Ammon's horn (tissue), 1 donor: ENCODE measurements at regions not wholly inside any gene's neighbourhood (a gene's known extent, or its start where the extent isn't known, plus 50 kb on each side); places are given as distances from the start of the nearest gene placed in this dataset.
"Not testable (repeated sequence)": the region's sequence is repeated elsewhere in the genome, so short reads cannot be mapped to it uniquely, and the experiment has no call there.

ENCODE experiments used
- DNase-seq: peaks from one replicate; pipeline ENCODE4 v3.0.0-alpha.2; 2016; ENCODE audit warnings: low spot score

DNA sequence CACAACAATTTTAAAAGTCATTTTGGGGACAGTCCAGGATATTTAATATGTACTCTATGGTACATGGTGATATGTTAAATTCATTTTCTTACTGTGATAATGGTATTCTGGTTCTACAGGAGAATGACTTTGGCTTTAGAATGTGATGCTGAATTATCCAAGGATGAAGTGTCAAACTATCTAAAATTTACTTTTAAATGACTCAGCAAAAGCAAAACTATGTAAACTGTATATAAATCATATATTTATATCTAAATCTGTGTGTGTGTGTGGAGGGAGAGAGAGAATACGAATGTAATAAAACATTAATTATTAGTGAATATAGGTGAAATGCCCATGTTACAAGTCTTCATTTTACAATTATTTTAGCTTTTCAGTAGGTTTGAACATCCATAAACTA lies 733.8 kb upstream of the CA10 start:
- DNase-seq = no peak

DNA sequence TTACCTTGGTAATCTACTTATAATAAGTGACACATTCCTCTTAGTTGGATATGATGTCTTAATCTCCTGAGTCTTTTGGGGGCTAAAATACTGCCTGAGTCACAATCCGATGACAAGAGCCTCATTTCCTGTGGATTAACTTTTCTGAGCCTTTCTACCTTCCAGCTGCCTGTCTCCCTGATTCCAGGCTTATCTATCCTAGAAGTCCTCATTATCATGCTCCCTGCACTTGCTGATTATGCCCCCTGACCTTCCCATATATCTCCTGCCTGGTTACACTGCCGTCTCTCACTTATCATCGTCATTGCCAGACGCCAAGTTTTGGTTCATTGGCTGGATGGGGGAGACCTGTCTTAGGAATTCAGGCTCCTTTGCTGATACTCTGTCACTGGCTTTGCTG lies 727.4 kb upstream of the CA10 start:
- no peak for DNase-seq

DNA sequence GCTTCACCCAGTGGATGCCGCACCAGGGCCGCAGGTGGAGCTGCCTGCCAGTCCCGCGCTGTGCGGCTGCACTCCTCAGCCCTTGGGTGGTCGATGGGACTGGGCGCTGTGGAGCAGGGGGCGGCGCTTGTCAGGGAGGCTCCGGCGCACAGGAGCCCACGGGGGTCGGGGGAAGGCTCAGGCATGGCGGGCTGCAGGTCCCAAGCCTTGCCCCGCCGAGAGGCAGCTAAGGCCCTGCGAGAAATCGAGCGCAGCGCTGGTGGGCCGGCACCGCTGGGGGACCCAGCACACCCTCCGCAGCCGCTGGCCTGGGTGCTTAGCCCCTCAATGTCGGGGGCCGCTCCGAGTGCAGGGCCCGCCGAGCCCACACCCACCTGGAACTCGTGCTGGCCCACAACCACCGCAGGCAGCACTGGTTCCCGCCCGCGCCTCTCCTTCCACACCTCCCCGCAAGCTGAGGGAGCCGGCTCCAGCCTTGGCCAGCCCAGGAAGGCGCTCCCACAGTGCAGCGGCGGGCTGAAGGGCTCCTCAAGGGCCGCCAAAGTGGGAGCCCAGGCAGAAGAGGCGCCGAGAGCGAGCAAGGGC lies 725.5 kb upstream of the CA10 start:
- not testable (repeated sequence) for DNase-seq

DNA sequence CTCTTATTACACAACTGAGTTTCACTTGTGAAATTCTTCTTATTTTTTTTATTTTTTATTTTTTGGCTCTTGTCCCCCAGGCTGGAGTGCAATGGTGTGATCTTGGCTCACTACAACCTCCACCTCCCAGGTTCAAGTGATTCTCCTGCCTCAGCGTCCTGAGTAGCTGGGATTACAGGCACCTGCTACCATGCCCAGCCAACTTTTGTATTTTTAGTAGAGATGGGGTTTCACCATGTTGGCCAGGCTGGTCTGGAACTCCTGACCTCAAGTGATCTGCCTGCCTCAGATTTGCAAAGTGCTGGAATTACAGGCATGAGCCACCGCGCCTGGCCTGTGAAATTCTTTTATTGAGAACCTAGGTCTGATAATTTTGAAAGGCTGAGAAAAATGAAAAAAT lies 688.3 kb upstream of the CA10 start:
- not testable (repeated sequence) for DNase-seq

DNA sequence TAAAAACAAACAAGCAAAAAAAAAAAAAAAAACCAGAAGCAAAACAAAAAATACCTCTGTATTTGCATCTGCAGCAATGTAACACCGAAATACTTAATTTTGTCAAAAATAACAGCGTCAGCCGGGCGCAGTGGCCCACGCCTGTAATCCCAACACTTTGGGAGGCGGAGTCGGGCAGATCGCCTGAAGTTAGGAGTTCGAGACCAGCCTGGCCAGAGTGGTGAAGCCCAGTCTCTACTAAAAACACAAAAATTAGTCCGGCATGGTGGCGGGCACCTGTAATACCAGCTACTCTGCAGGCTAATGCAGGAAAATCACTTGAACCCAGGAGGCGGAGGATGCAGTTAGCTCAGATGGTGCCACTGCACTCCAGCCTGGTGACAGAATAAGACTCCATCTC lies 683.5 kb upstream of the CA10 start:
- DNase-seq = no peak

DNA sequence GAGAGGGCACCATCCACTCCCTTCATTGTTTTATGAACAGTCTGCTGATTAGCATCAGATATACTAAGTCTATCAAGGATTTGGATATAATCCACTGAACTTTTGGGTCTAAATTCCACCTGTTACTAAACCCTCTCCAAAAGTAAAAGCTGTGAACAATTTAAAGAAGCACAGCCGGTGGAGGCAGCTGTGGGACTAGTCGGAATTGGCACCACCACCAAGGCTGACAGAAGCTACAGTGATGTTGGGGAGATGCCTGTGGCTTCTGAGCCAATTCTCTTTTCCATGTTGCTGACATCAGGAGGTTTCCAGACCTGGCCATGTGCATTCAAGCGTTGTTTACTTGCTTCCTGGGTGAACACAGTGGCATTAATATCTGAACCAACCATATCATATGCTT lies 679.0 kb upstream of the CA10 start:
- peak; percentile 4 for DNase-seq

DNA sequence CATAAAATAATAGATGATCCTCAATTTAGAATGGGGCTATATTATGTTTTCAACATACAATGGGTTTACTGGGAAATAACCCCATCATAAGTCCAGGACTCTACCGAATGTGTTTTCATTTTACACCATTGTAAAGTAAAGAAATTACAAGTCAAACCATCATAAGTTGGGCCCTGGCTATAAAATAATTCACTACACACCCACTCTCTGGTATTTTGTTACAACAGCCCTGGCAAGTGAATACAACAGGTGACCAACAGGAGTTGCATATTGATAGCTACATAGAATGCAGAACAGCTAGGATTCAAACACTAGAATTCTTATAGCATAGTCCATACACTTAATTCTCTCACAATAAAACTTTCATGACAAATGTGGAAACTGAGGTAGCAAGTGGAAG lies 673.0 kb upstream of the CA10 start:
- no peak for DNase-seq

GRCh38 chr17:52828621-52829020 lies 670.1 kb upstream of the CA10 start:
- DNase-seq = no peak

DNA sequence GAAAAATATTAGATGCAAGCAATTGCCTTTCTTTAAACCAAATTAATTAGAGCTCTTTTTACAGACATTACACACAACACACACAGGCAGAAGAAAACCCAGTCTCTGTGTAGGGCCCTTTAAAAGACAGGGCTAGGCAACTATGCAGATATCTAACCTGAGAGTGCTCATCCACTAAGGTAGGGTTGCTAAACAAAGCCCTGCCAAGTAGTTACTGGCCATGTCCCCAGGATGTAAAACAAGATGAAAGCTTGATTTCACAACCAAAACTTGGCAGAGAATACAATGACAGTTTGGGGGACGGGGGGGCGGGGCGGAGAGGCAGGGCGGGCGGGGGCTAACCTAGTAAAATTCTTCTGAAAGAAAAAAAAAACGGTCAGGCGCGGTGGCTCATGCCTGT lies 669.0 kb upstream of the CA10 start:
- no peak for DNase-seq

DNA sequence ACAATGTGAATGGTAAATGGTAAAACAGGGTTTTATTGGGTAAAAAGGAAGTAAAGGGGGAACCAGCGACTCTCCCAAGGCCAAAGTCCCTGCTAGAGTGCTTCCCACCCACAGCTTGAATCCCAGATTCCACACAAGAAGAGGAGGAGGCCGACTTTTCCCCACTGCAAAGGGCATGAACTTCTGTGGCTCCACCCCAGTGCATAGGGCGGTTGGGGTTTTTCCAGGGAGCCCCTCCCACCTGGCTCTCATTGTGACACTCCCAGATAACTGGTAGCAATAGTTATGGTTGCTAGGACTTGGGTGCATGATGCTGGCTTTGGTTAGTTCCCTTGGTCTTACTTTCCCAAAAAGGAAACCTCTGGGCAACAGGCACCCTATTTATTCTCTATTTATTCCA lies 666.0 kb upstream of the CA10 start:
- no peak for DNase-seq

DNA sequence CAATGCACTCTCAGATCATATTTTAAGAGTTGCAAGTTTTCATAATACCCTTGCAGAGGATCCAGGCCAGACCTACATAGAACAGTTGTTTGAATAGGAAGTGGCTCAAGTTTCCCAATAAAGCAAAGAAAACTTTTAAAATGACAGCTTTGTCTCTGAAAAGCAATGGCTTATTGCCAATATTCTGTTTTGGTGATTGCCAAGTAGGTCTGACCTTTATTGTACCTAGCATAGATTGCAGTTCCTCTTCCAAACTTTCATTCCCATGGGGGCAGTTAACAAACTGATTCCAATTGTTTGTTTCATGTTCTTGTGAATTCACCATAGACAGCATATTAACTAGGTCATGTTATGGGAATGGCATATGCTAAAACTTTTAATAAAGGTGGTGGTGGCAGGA lies 664.6 kb upstream of the CA10 start:
- DNase-seq = no peak

- DNase-seq = no peak
Measured at GRCh38 chr17:52790359-52790955, 631.9 kb upstream of the CA10 start.

GRCh38 chr17:52789829-52790228 lies 631.3 kb upstream of the CA10 start:
- no peak for DNase-seq

- DNase-seq = no peak
Measured at GRCh38 chr17:52776234-52776633, 617.7 kb upstream of the CA10 start.

GRCh38 chr17:52762794-52763167 lies 604.3 kb upstream of the CA10 start:
- no peak for DNase-seq

DNA sequence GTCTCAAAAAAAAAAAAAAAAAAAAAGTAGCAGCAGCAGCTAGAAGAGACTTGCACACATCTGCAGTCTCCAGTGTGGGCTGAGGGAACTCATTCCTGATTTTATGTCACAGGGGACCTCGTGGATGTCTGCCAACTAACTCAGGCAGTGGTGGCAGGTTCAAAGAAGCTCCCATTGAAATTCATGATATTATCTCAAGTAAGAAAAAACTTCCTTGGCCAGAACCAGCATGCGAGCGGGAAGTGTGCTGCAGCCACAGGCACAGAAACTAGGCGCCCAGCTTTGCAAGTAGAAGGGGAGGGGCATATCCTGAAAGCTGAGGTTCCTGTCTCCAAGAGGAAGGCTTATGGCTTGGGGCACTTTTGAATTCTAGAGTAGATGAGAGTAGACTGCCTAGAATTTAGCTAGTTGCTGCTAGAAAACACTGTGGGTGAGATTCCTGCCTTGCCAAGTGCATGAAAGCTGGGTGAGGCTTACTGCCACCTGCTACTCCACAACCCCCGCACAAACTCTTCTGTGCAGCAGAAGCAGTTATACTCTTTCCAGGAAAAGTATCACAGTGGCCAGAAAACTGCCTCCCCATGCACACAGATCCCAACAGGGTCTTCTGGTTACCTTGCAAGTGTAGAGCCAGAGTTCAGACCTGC lies 603.8 kb upstream of the CA10 start:
- DNase-seq = peak; percentile 75

GRCh38 chr17:52759864-52760263 lies 601.4 kb upstream of the CA10 start:
- no peak for DNase-seq

GRCh38 chr17:52758481-52758880 lies 600.0 kb upstream of the CA10 start:
- DNase-seq = no peak

GRCh38 chr17:52756746-52757145 lies 598.2 kb upstream of the CA10 start:
- no peak for DNase-seq

DNA sequence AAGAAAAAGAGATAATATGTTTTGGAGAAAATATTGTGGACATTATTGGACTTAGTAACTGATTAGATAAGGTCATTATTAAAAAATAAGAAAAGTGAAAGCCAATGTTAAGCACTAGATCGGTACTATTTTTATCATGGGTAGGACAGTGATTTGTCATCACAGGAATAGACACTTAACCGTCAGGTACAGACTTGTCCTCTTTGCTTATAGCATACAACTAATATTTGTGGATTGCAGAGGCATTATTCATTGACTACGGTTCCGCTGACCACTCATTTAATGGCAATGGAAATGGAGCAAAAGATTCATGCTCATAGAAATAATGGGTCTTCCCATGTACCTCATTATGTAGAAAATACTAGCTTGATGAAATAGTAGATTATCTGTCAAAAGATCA lies 596.3 kb upstream of the CA10 start:
- no peak for DNase-seq

DNA sequence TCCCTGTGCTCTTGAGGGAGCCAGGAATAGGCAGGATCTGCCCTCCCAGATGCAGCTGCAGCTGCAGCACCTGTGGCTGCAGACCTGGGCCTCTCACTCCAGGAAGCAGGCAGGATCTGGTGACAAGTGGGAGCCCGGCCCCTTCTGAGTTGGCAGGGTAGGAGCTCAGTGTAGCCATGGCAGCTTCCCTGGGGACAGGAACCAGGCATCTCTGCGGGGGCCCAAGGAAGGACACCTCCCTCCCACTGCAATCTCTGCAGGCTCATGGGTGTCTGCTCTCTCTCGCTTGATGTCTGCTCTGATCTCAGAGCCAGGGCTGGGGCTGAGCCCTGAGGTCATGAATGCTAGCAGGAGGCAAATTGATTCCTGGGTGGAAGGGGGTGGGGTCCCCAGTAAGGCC lies 592.5 kb upstream of the CA10 start:
- no peak for DNase-seq

DNA sequence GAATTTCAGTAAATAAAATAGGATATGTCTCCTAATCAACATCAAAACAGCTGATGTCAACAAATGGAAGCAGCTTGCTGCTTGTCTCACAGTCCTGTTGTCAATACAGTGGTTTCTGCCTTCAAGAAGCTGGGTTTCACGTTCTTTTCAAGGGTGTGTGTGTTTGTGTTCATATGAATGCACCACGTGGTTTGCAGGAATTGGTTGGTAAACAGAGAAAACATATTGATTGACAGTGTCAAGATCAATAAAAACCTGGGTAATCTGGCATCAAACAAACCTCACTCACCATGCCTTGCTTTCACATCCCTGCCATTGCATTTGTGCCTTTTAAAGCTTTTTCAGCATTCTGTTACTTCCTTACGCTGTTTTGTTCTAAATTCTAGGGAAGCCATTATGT lies 585.7 kb upstream of the CA10 start:
- DNase-seq = no peak

GRCh38 chr17:52740006-52740405 lies 581.5 kb upstream of the CA10 start:
- DNase-seq = no peak

GRCh38 chr17:52738791-52739190 lies 580.3 kb upstream of the CA10 start:
- DNase-seq = no peak
